Dendritic cell treated with granulocyte-macrophage colony-stimulating factor and Interleukin-4, amounts not matched to agents 40 ng/mL and 50 ng/mL, for 4 days (primary cell): ENCODE measurements at regions not wholly inside any gene's neighbourhood (a gene's known extent, or its start where the extent isn't known, plus 50 kb on each side); places are given as distances from the start of the nearest gene placed in this dataset.

ENCODE experiments used
- H3K27ac Mint-ChIP-seq: one replicate; pipeline ENCODE4 v1.8.0; 2022; ENCODE audit warnings: mild to moderate bottlenecking, mixed read lengths
- H3K27me3 Mint-ChIP-seq: one replicate; pipeline ENCODE4 v1.8.0; 2022; ENCODE audit warnings: mild to moderate bottlenecking, mixed read lengths
- H3K36me3 Mint-ChIP-seq: one replicate; pipeline ENCODE4 v1.8.0; 2022; ENCODE audit warnings: low read depth, mixed read lengths
- H3K4me1 Mint-ChIP-seq: one replicate; pipeline ENCODE4 v1.8.0; 2022; ENCODE audit warnings: low read depth, mixed read lengths
- H3K4me3 Mint-ChIP-seq: one replicate; pipeline ENCODE4 v1.8.0; 2022; ENCODE audit warnings: mild to moderate bottlenecking, moderate library complexity, mixed read lengths
- H3K9me3 Mint-ChIP-seq: one replicate; pipeline ENCODE4 v1.8.0; 2022; ENCODE audit warnings: mixed read lengths
- intact Hi-C: fragments of 100-400 bp; cut with micrococcal nuclease; formaldehyde crosslinking; loops from one replicate; pipeline ENCODE4 v1.15.0; 2022

- H3K27me3 Mint-ChIP-seq, result peaks cover 4% of the 10 kb centered on the region
- H3K4me3 Mint-ChIP-seq, result no peak overlapping the region
- intact Hi-C loops, result no loop called here
- H3K4me1 Mint-ChIP-seq, result no peaks in the 10 kb centered on the region
- H3K27ac Mint-ChIP-seq, result no peak overlapping the region
- H3K36me3 Mint-ChIP-seq, result no peaks in the 10 kb centered on the region
- H3K9me3 Mint-ChIP-seq, result no peaks in the 10 kb centered on the region
These were observed 97.4 kb downstream of the CHST1 start for GRCh38 chr11:45568049-45568448.

- Mint-ChIP-seq H3K36me3 (no peaks in the 10 kb centered on the region), H3K4me1 (no peaks in the 10 kb centered on the region), H3K27ac (no peak overlapping the region), H3K9me3 (no peaks in the 10 kb centered on the region), H3K27me3 (peaks cover 3% of the 10 kb centered on the region), H3K4me3 (no peak overlapping the region)
- intact Hi-C loops, result no loop called here
These were observed 99.9 kb downstream of the CHST1 start for GRCh38 chr11:45565446-45565988.

GRCh38 chr11:45563810-45564209 lies 101.6 kb downstream of the CHST1 start:
- no peaks in the 10 kb centered on the region for H3K4me1 Mint-ChIP-seq
- H3K27ac Mint-ChIP-seq, result no peak overlapping the region
- H3K36me3 Mint-ChIP-seq, result no peaks in the 10 kb centered on the region
- peaks cover 5% of the 10 kb centered on the region for H3K27me3 Mint-ChIP-seq
- no peaks in the 10 kb centered on the region for H3K9me3 Mint-ChIP-seq
- intact Hi-C loops, result no loop called here
- no peak overlapping the region for H3K4me3 Mint-ChIP-seq

GRCh38 chr11:45563171-45563570 lies 102.3 kb downstream of the CHST1 start:
- intact Hi-C loops, result no loop called here
- Mint-ChIP-seq H3K4me1 (no peaks in the 10 kb centered on the region), H3K36me3 (no peaks in the 10 kb centered on the region), H3K9me3 (no peaks in the 10 kb centered on the region), H3K27ac (no peak overlapping the region), H3K27me3 (peaks cover 5% of the 10 kb centered on the region), H3K4me3 (no peak overlapping the region)

GRCh38 chr11:45560913-45561281 lies 104.5 kb downstream of the CHST1 start:
- intact Hi-C loops, result no loop called here
- no peak overlapping the region for H3K4me3 Mint-ChIP-seq
- H3K9me3 Mint-ChIP-seq, result no peaks in the 10 kb centered on the region
- no peak overlapping the region for H3K27ac Mint-ChIP-seq
- no peaks in the 10 kb centered on the region for H3K4me1 Mint-ChIP-seq
- H3K36me3 Mint-ChIP-seq, result no peaks in the 10 kb centered on the region
- H3K27me3 Mint-ChIP-seq, result peaks cover 5% of the 10 kb centered on the region

- H3K4me1 Mint-ChIP-seq, result no peaks in the 10 kb centered on the region
- H3K9me3 Mint-ChIP-seq, result no peaks in the 10 kb centered on the region
- no peak overlapping the region for H3K27ac Mint-ChIP-seq
- no peaks in the 10 kb centered on the region for H3K36me3 Mint-ChIP-seq
- peaks cover 5% of the 10 kb centered on the region for H3K27me3 Mint-ChIP-seq
- intact Hi-C loops, result no loop called here
- H3K4me3 Mint-ChIP-seq, result no peak overlapping the region
These were observed 105.1 kb downstream of the CHST1 start for GRCh38 chr11:45560155-45560912.

- Mint-ChIP-seq H3K4me1 (no peaks in the 10 kb centered on the region), H3K4me3 (no peak overlapping the region), H3K27ac (no peak overlapping the region), H3K27me3 (peaks cover 3% of the 10 kb centered on the region), H3K9me3 (no peaks in the 10 kb centered on the region), H3K36me3 (no peaks in the 10 kb centered on the region)
- intact Hi-C loops, result no loop called here
These were observed 108.3 kb downstream of the CHST1 start for GRCh38 chr11:45556851-45557707.

GRCh38 chr11:45554230-45554967 lies 111.0 kb downstream of the CHST1 start:
- Mint-ChIP-seq H3K4me1 (no peaks in the 10 kb centered on the region), H3K36me3 (no peaks in the 10 kb centered on the region), H3K27me3 (no peaks in the 10 kb centered on the region), H3K4me3 (no peak overlapping the region), H3K9me3 (no peaks in the 10 kb centered on the region), H3K27ac (no peak overlapping the region)
- intact Hi-C loops, result no loop called here

GRCh38 chr11:45553383-45553936 lies 112.0 kb downstream of the CHST1 start:
- Mint-ChIP-seq H3K36me3 (no peaks in the 10 kb centered on the region), H3K4me3 (no peak overlapping the region), H3K27me3 (no peaks in the 10 kb centered on the region), H3K4me1 (no peaks in the 10 kb centered on the region), H3K9me3 (no peaks in the 10 kb centered on the region), H3K27ac (no peak overlapping the region)
- intact Hi-C loops, result no loop called here

- Mint-ChIP-seq H3K4me3 (no peak overlapping the region), H3K9me3 (no peaks in the 10 kb centered on the region), H3K27me3 (peaks cover 3% of the 10 kb centered on the region), H3K4me1 (no peaks in the 10 kb centered on the region), H3K27ac (no peak overlapping the region), H3K36me3 (no peaks in the 10 kb centered on the region)
- intact Hi-C loops, result no loop called here
These were observed 114.2 kb downstream of the CHST1 start for GRCh38 chr11:45551191-45551713.

GRCh38 chr11:45549257-45549656 lies 116.2 kb downstream of the CHST1 start:
- Mint-ChIP-seq H3K4me3 (no peak overlapping the region), H3K4me1 (no peaks in the 10 kb centered on the region), H3K27me3 (peaks cover 4% of the 10 kb centered on the region), H3K36me3 (no peaks in the 10 kb centered on the region), H3K9me3 (no peaks in the 10 kb centered on the region), H3K27ac (no peak overlapping the region)
- intact Hi-C loops, result no loop called here

- Mint-ChIP-seq H3K9me3 (no peaks in the 10 kb centered on the region), H3K27ac (no peak overlapping the region), H3K4me1 (no peaks in the 10 kb centered on the region), H3K4me3 (no peak overlapping the region), H3K36me3 (no peaks in the 10 kb centered on the region), H3K27me3 (peaks cover 8% of the 10 kb centered on the region)
- intact Hi-C loops, result no loop called here
These were observed 119.1 kb downstream of the CHST1 start for GRCh38 chr11:45546366-45546765.

- Mint-ChIP-seq H3K36me3 (no peaks in the 10 kb centered on the region), H3K27ac (no peak overlapping the region), H3K27me3 (peaks cover 8% of the 10 kb centered on the region), H3K4me1 (no peaks in the 10 kb centered on the region), H3K9me3 (no peaks in the 10 kb centered on the region), H3K4me3 (no peak overlapping the region)
- intact Hi-C loops, result no loop called here
These were observed 120.6 kb downstream of the CHST1 start for GRCh38 chr11:45544826-45545225.
